ENCODE measurements at regions not wholly inside any gene's neighbourhood (a gene's known extent, or its start where the extent isn't known, plus 50 kb on each side); places are given as distances from the start of the nearest gene placed in this dataset.

DNA sequence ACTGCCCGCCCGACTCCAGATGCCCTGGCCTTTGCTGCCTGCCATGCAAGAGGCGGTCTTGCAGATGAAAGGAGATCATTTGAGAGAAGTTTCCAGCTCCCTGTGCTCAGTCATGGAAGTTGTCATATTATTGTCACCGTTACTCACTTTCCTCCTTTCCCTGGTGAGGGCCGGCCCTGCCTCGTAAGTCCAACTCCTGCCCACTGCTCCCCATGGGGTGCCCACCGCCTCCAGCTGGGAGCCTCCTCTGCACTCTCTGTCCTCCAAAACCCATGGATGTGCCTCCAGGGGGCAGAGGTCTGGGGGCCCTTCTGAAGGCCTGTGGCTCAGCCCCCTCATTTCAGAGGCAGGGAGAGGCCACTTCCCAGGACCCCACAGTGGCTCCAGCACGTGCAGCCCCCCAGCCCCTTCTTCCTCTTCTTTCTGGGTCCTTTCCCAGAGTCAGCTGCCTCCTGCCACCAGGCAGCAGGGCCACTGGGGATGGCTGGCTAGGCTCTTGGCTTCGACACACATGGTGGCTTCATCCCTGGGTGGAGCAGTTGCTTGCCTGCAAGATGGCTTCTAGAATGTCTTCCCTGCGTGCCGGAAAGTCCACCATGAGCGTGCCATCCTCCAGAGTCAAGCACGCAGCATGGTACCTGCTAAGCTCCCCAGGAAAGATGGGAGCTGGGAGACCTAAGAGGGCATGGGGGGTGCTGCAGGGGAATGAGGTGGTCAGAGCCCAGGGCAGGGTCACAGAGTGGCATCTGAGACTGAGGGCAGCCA, 97.9 kb upstream of the RUNX3 start:
- TF ChIP-seq POLR2A (IDR thresholded peaks at IDR 0.05; ENCODE audit: low read length) (no peak), GATA1 (IDR thresholded peaks at IDR 0.05; ENCODE audit: low read depth, low read length) (no peak)
